HAP-1 (cell line): ENCODE measurements at regions not wholly inside any gene's neighbourhood (a gene's known extent, or its start where the extent isn't known, plus 50 kb on each side); places are given as distances from the start of the nearest gene placed in this dataset.

Experiments
- DNase-seq, 2 experiments: peaks; one replicate each; pipeline ENCODE4 v3.0.0-alpha.2; 2016 to 2020; ENCODE audit warnings: low spot score in 2 of 2
- H3K27me3 ChIP-seq: fragments of 250-450 bp; sonication (Bioruptor Pico); 2 replicates; pipeline ENCODE4 v1.5.1; 2020; ENCODE audit warnings: low read depth, mild to moderate bottlenecking, moderate library complexity
- H3K36me3 ChIP-seq: fragments of 250-450 bp; sonication (Bioruptor Pico); replicated peaks from 2 replicates; pipeline ENCODE4 v1.5.1; 2020; ENCODE audit warnings: mild to moderate bottlenecking
- H3K4me1 ChIP-seq: fragments of 250-450 bp; sonication (Bioruptor Pico); 2 replicates; pipeline ENCODE4 v1.5.1; 2020; ENCODE audit warnings: mild to moderate bottlenecking
- H3K4me3 ChIP-seq: fragments of 250-450 bp; sonication (Bioruptor Pico); 2 replicates; pipeline ENCODE4 v1.5.1; 2020; ENCODE audit warnings: mild to moderate bottlenecking, moderate library complexity
- H3K9me3 ChIP-seq: fragments of 250-450 bp; sonication (Bioruptor Pico); 2 replicates; pipeline ENCODE4 v1.5.1; 2020; ENCODE audit warnings: mild to moderate bottlenecking, moderate library complexity
- in situ Hi-C: fragments of 300-500 bp; cut with MboI; formaldehyde crosslinking; loops from 3 replicates; pipeline ENCODE4 v1.14.3; 2020; ENCODE audit warnings: low sequenced_read_pairs, inconsistent platforms, mixed read lengths

DNA sequence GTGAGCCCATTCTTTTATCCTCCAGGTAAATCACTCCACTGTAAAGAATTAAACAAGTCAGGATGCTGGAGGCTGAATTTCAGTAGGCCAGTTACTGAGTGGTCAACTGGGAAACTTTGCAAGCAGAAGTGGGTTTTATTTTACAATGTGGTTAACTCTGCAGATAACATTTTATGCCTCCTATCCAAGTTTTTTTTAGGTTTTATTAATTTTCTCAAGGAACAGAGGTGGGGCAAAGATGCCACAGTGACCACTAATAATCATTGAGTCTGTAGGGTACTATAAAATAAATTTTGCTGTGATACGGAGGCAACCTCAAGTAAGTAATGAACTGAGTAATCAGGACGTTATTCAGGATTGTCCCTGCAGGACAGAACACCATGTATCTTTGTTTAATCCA, 599.9 kb downstream of the METTL15 start:
- H3K36me3 ChIP-seq: no peaks in the 10 kb centered on the region
- H3K27me3 ChIP-seq: no peaks in the 10 kb centered on the region
- no peak overlapping the region for H3K4me3 ChIP-seq
- no peak for DNase-seq
- H3K4me1 ChIP-seq: no peaks in the 10 kb centered on the region
- in situ Hi-C loops: no loop called here
- no peaks in the 10 kb centered on the region for H3K9me3 ChIP-seq

- no peaks in the 10 kb centered on the region for H3K9me3 ChIP-seq
- no peak for DNase-seq
- no peaks in the 10 kb centered on the region for H3K36me3 ChIP-seq
- H3K4me1 ChIP-seq: no peaks in the 10 kb centered on the region
- peaks cover 6% of the 10 kb centered on the region; the same call in 1 of the 2 replicates for H3K27me3 ChIP-seq
- no peak overlapping the region for H3K4me3 ChIP-seq
- in situ Hi-C loops: no loop called here
Measured at GRCh38 chr11:28704801-28705200, 596.6 kb downstream of the METTL15 start.

- no peak for DNase-seq
- Histone ChIP-seq H3K27me3 (peaks cover 6% of the 10 kb centered on the region; the same call in 1 of the 2 replicates), H3K36me3 (no peaks in the 10 kb centered on the region), H3K4me1 (no peaks in the 10 kb centered on the region), H3K4me3 (no peak overlapping the region), H3K9me3 (no peaks in the 10 kb centered on the region)
- in situ Hi-C loops: no loop called here
Measured at GRCh38 chr11:28703371-28703770, 595.2 kb downstream of the METTL15 start.

- Histone ChIP-seq H3K4me1 (no peaks in the 10 kb centered on the region; the same call in 1 of the 2 replicates), H3K27me3 (peaks cover 6% of the 10 kb centered on the region; the same call in 1 of the 2 replicates), H3K36me3 (no peaks in the 10 kb centered on the region), H3K4me3 (no peak overlapping the region), H3K9me3 (no peaks in the 10 kb centered on the region)
- in situ Hi-C loops: no loop called here
- DNase-seq: no peak
Measured at GRCh38 chr11:28702871-28703270, 594.7 kb downstream of the METTL15 start.

DNA sequence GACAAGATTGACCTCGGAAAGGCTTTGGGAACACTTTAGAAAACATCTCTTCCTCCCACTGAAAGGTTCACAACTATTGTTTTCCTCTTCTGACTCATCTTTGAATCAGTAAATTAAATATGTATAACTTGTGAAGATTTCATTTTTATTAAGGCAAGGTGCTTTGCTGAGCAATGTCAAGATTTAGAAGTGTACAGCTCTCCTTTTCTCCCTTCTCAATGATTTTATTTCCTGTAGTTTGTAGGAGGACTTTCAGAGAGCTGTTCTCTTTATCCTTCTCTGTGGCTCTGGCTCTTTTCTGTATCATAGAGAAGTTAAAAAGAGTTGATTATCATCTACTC, 594.2 kb downstream of the METTL15 start:
- Histone ChIP-seq H3K9me3 (no peaks in the 10 kb centered on the region), H3K36me3 (no peaks in the 10 kb centered on the region), H3K27me3 (peaks cover 6% of the 10 kb centered on the region; the same call in 1 of the 2 replicates), H3K4me3 (no peak overlapping the region), H3K4me1 (no peaks in the 10 kb centered on the region; the same call in 1 of the 2 replicates)
- in situ Hi-C loops: no loop called here
- DNase-seq: no peak

DNA sequence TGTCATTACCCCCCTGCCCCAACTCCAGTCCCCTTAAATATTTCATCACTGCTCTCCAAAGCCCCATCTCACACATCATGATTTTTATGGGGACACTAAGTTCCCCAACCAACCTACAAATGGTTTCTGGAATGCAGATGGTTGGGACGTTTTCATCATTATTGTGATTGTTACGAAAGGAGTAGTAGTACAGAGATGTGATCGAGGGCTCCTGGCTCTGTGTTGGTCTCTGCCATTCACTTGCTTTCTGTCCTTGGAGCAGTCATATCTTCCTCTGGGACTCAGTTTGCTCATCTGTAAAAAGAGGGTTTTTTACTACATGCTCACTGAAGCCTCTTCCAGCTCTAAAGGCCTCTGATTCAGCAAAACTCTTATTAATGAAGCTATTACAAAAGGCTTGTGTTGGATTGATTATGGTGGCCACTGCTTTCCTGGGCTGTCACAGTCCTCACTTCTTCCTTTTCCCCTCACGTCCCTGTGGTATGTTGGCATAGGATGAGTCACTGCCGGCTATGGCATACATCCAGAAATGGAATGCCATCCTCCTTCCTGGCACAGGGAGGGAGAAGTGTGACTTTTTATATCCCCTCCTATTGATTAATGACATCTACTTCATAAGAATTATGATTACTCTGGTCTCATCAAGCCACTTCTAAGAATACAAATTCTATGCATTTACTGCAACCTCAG, 593.7 kb downstream of the METTL15 start:
- Histone ChIP-seq H3K4me1 (no peaks in the 10 kb centered on the region; the same call in 1 of the 2 replicates), H3K4me3 (no peak overlapping the region), H3K9me3 (no peaks in the 10 kb centered on the region), H3K27me3 (peaks cover 6% of the 10 kb centered on the region; the same call in 1 of the 2 replicates), H3K36me3 (no peaks in the 10 kb centered on the region)
- DNase-seq: no peak
- in situ Hi-C loops: no loop called here

DNA sequence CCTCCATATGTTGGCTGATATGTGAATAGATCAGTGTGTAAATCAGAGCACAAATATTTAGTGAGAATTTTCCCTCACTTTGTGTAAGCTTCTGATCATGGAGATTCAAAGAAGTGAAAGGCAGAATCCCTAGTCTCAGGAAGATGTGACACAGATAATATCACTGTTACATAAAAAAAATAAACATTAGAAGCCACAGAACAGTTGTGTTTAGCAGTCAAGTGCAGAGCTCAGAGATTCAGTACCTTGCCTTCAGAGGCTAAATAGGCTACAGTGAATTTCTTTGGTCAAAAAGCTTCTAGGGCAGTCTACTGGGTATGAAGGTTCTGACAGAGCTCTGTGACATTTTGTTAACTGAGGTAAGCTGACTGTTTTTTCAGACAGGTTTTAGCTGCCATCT, 591.5 kb downstream of the METTL15 start:
- Histone ChIP-seq H3K9me3 (no peaks in the 10 kb centered on the region), H3K4me1 (no peaks in the 10 kb centered on the region; the same call in 1 of the 2 replicates), H3K27me3 (peaks cover 14% of the 10 kb centered on the region; the same call in 1 of the 2 replicates), H3K36me3 (no peaks in the 10 kb centered on the region), H3K4me3 (no peak overlapping the region)
- in situ Hi-C loops: no loop called here
- DNase-seq: no peak

DNA sequence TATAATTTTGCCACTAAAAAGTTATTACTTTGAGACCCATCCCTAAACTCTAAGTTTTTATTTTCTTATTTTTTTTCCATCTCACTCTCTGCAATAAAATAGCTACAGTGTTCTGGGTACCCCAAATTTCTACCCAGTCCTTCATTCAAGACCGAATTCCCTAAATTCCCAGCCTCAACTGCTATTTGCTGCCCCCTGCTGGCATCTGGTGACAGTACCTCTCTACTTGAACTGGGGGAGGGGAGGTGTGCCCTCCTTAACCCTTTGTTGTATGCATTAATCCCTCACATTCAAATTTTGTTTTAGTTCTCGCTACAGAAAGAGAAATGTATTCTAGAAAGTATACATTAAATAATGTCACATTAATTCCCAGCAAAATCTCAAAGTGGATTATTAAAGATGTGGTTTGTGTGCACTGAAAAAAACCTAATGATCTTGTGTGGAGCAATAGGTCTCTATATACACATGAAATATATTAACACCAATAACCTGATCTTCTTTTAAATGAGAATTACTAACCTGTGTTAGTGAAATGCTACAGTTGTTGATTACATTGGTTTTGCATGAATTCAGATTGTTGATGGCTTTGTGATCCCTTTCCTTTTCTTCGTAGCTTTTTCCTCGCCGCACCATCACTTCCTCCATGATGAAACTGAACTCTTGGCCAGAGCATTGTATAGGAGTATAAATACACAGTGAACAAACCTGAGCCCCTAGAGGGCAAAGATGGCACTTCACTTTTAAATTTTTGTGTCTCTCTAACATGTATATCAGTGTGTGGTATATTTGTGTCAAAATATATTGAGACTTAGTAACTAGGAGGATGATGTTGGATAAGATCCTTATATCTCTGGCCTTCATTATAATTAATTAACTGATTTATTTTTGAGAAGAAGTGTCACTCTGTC, 590.0 kb downstream of the METTL15 start:
- H3K36me3 ChIP-seq: no peaks in the 10 kb centered on the region
- DNase-seq: peak; percentile 50 to 76
- no peak overlapping the region for H3K4me3 ChIP-seq
- H3K27me3 ChIP-seq: peaks cover 14% of the 10 kb centered on the region; the same call in 1 of the 2 replicates
- H3K4me1 ChIP-seq: no peaks in the 10 kb centered on the region; the same call in 1 of the 2 replicates
- no peaks in the 10 kb centered on the region for H3K9me3 ChIP-seq
- in situ Hi-C loops: no loop called here

- Histone ChIP-seq H3K36me3 (no peaks in the 10 kb centered on the region), H3K27me3 (peaks cover 8% of the 10 kb centered on the region; the same call in 1 of the 2 replicates), H3K4me3 (no peak overlapping the region), H3K9me3 (no peaks in the 10 kb centered on the region), H3K4me1 (no peaks in the 10 kb centered on the region; the same call in 1 of the 2 replicates)
- no peak for DNase-seq
- in situ Hi-C loops: no loop called here
Measured at GRCh38 chr11:28696591-28696990, 588.4 kb downstream of the METTL15 start.

DNA sequence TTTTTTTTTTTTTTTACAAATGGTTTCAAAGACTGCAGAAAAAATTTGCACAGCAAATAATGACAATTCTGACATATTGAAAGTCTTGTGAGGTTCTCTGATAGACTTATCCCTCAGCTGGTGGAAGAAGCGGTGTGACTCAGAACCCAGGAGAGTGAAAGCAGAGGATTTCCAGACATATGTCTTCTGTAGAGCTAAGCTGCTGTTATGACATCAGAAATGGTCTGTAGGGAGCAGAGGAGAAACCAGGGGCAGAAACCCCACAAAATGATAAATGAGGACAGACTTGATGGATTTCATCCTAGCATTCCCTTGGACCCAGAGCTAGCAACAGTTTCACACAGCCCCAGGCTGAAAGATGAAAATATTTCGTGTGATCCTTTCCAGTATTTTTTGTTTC, 582.6 kb downstream of the METTL15 start:
- Histone ChIP-seq H3K27me3 (peaks cover 7% of the 10 kb centered on the region; the same call in 1 of the 2 replicates), H3K9me3 (no peaks in the 10 kb centered on the region), H3K4me3 (no peak overlapping the region), H3K36me3 (no peaks in the 10 kb centered on the region), H3K4me1 (no peaks in the 10 kb centered on the region)
- in situ Hi-C loops: no loop called here
- DNase-seq: no peak

DNA sequence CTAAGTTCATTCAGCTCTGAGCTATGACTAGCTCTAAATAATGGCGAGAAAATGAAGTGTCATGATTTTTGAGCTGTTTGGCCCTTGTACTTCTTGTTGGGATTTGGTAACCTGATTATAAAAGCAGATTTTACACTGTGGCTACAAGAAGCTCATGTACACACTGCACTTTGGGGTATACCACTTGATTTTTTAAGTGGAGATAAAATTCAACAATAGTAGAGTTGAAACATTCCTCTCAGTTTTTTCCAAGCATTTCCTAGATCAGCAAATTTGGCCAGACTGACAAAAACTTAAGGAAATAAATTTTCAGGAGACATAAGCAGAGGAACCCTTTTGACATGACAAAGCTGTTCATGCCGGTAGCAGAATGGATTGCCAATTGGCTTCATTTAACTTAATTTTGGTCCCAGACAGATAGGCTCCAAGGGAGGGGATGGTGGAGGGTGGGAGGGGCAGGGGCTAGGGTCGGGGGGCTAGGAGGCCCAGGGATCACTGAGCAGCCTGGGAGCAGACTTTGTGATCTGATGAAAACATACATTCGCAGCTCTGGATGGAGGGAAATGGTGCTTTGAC, 575.9 kb downstream of the METTL15 start:
- Histone ChIP-seq H3K36me3 (no peaks in the 10 kb centered on the region), H3K4me3 (no peak overlapping the region), H3K9me3 (no peaks in the 10 kb centered on the region), H3K4me1 (no peaks in the 10 kb centered on the region), H3K27me3 (no peaks in the 10 kb centered on the region)
- in situ Hi-C loops: no loop called here
- DNase-seq: no peak

DNA sequence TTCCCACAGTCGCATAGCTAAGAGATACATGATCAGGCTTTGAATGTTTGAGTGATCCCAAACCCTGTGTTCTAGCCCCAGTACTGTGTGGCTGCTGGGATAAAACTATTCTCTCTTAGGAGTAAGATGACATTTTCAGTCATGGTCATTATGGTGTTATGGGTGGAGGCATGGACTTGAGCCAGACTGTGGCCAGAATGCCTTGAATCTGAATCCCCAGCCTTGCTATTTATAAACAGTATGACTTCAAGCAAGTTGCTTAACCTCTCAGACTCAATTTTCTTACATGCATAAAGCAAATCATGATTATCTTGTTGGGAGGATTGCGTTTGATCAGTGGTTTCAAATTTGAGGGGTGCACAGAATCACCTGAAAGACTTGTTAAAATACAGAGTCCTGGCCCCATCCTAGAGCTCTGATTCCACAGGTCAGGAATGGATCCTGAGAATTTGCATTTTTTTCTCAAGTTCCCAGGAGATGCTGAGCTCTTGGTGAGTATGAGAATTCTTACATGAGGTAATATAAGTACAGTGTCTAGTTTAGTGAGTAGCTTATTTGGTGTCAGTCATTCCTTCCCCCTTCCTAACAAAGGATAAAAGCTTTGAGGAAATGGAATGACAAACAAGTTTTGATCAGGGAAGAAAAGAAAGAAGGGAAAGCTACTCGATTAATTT, 571.7 kb downstream of the METTL15 start:
- in situ Hi-C loops: no loop called here
- no peak for DNase-seq
- Histone ChIP-seq H3K36me3 (no peaks in the 10 kb centered on the region), H3K9me3 (no peaks in the 10 kb centered on the region), H3K4me1 (no peaks in the 10 kb centered on the region), H3K27me3 (0 out of 2 replicates have a peak, but pooled peaks cover 2% of the 10 kb centered on the region), H3K4me3 (no peak overlapping the region)

GRCh38 chr11:28677721-28678120, 569.5 kb downstream of the METTL15 start:
- no peaks in the 10 kb centered on the region for H3K4me1 ChIP-seq
- in situ Hi-C loops: no loop called here
- H3K27me3 ChIP-seq: 0 out of 2 replicates have a peak, but pooled peaks cover 2% of the 10 kb centered on the region
- no peak for DNase-seq
- no peaks in the 10 kb centered on the region for H3K36me3 ChIP-seq
- H3K4me3 ChIP-seq: no peak overlapping the region
- no peaks in the 10 kb centered on the region for H3K9me3 ChIP-seq
